KMS-11 (cell line): ENCODE measurements at regions not wholly inside any gene's neighbourhood (a gene's known extent, or its start where the extent isn't known, plus 50 kb on each side); places are given as distances from the start of the nearest gene placed in this dataset.

Experiments used
- H2AFZ ChIP-seq: fragments of 200-600 bp; sonication (generic); 2 replicates; pipeline ENCODE4 v1.6.1; 2016; ENCODE audit warnings: antibody characterized with exemption, mixed run types, low read depth
- H3K27ac ChIP-seq: fragments of 200-600 bp; sonication (generic); 2 replicates; pipeline ENCODE4 v1.6.1; 2016; ENCODE audit warnings: mild to moderate bottlenecking, mixed run types
- H3K27me3 ChIP-seq: fragments of 200-600 bp; sonication (generic); 2 replicates; pipeline ENCODE4 v1.6.1; 2017; ENCODE audit warnings: mild to moderate bottlenecking, low read depth, mixed run types, moderate library complexity; ENCODE audit not compliant: insufficient read depth
- H3K36me3 ChIP-seq: fragments of 200-600 bp; sonication (generic); 2 replicates; pipeline ENCODE4 v1.6.1; 2017; ENCODE audit warnings: mild to moderate bottlenecking, mixed run types; ENCODE audit not compliant: insufficient read depth
- H3K4me1 ChIP-seq: fragments of 200-600 bp; sonication (generic); 2 replicates; pipeline ENCODE4 v1.6.1; 2016; ENCODE audit warnings: mild to moderate bottlenecking, low read depth, mixed run types; ENCODE audit not compliant: poor library complexity, severe bottlenecking
- H3K4me2 ChIP-seq: fragments of 200-600 bp; sonication (generic); 2 replicates; pipeline ENCODE4 v1.7.0; 2016; ENCODE audit warnings: mild to moderate bottlenecking, mixed run types
- H3K4me3 ChIP-seq: fragments of 200-600 bp; sonication (generic); IDR thresholded peaks from 2 replicates; pipeline ENCODE4 v1.6.1; 2017; ENCODE audit warnings: low read depth, low read length, mixed read lengths; ENCODE audit not compliant: insufficient read depth
- H3K79me2 ChIP-seq: fragments of 200-600 bp; sonication (generic); 2 replicates; pipeline ENCODE4 v1.6.1; 2016; ENCODE audit warnings: low read depth, mixed run types; ENCODE audit not compliant: insufficient read depth
- H3K9ac ChIP-seq: fragments of 200-600 bp; sonication (generic); 2 replicates; pipeline ENCODE4 v1.6.1; 2016; ENCODE audit warnings: mild to moderate bottlenecking, mixed run types
- H4K20me1 ChIP-seq: fragments of 200-600 bp; sonication (generic); 2 replicates; pipeline ENCODE4 v1.6.1; 2016; ENCODE audit warnings: mild to moderate bottlenecking, mixed run types; ENCODE audit not compliant: insufficient read depth
- CTCF ChIP-seq: fragments of 200-600 bp; sonication (generic); conservative IDR thresholded peaks from 2 replicates; pipeline ENCODE4 v1.6.1; 2017; ENCODE audit warnings: low read depth, mild to moderate bottlenecking, antibody characterized with exemption, low read length, moderate library complexity, mixed read lengths

- H3K79me2 ChIP-seq: no peaks in the 10 kb centered on the region
- no peaks in the 10 kb centered on the region for H3K4me1 ChIP-seq
- no peaks in the 10 kb centered on the region for H3K36me3 ChIP-seq
- no peaks in the 10 kb centered on the region for H3K27me3 ChIP-seq
- no peak overlapping the region for H3K4me2 ChIP-seq
- no peak overlapping the region for H2AFZ ChIP-seq
- H4K20me1 ChIP-seq: no peaks in the 10 kb centered on the region
- no peak overlapping the region for H3K4me3 ChIP-seq
- no peak for TF ChIP-seq CTCF
- no peak overlapping the region for H3K27ac ChIP-seq
- H3K9ac ChIP-seq: no peak overlapping the region
These were observed 156.6 kb downstream of the FHIP1A start for GRCh38 chr4:151565583-151565982.

GRCh38 chr4:151566053-151566452, 157.1 kb downstream of the FHIP1A start:
- H3K9ac ChIP-seq: no peak overlapping the region
- no peak overlapping the region for H2AFZ ChIP-seq
- no peaks in the 10 kb centered on the region for H3K79me2 ChIP-seq
- H4K20me1 ChIP-seq: no peaks in the 10 kb centered on the region
- no peak overlapping the region for H3K4me2 ChIP-seq
- H3K36me3 ChIP-seq: no peaks in the 10 kb centered on the region
- no peaks in the 10 kb centered on the region for H3K4me1 ChIP-seq
- H3K27me3 ChIP-seq: no peaks in the 10 kb centered on the region
- no peak overlapping the region for H3K27ac ChIP-seq
- no peak for TF ChIP-seq CTCF
- no peak overlapping the region for H3K4me3 ChIP-seq

- no peaks in the 10 kb centered on the region for H4K20me1 ChIP-seq
- H3K4me2 ChIP-seq: no peak overlapping the region
- H3K4me1 ChIP-seq: no peaks in the 10 kb centered on the region
- no peak overlapping the region for H3K9ac ChIP-seq
- no peak overlapping the region for H3K4me3 ChIP-seq
- H2AFZ ChIP-seq: no peak overlapping the region
- no peaks in the 10 kb centered on the region for H3K27me3 ChIP-seq
- no peak for TF ChIP-seq CTCF
- H3K79me2 ChIP-seq: no peaks in the 10 kb centered on the region
- H3K36me3 ChIP-seq: no peaks in the 10 kb centered on the region
- H3K27ac ChIP-seq: no peak overlapping the region
These were observed 158.1 kb downstream of the FHIP1A start for GRCh38 chr4:151567056-151567455.

GRCh38 chr4:151568966-151569365, 160.0 kb downstream of the FHIP1A start:
- H3K9ac ChIP-seq: no peak overlapping the region
- H4K20me1 ChIP-seq: no peaks in the 10 kb centered on the region
- H3K4me2 ChIP-seq: no peak overlapping the region
- no peak overlapping the region for H3K27ac ChIP-seq
- H2AFZ ChIP-seq: no peak overlapping the region
- H3K36me3 ChIP-seq: no peaks in the 10 kb centered on the region
- no peaks in the 10 kb centered on the region for H3K27me3 ChIP-seq
- no peaks in the 10 kb centered on the region for H3K4me1 ChIP-seq
- no peak for TF ChIP-seq CTCF
- no peaks in the 10 kb centered on the region for H3K79me2 ChIP-seq
- H3K4me3 ChIP-seq: no peak overlapping the region

DNA sequence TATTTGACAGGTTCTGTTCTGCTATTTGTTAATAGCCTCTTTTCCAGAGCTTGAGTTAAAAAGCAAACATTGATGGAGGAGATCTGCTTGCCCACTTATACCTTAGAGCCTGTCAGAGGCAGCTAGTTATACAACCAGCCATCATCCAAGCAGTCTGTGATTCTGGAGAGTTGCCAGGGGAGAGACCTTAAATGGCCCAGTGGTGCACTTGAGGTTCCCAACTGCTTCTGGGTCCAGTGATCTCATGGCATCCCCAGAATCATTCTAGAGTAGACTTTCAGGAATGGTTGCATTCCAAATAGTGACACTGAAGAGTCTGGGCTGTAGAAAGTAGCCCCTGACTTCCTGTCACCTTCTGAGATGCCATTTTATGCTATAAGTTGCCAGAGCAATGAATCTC, 160.7 kb downstream of the FHIP1A start:
- Histone ChIP-seq H3K79me2 (no peaks in the 10 kb centered on the region), H3K4me1 (no peaks in the 10 kb centered on the region), H3K9ac (no peak overlapping the region), H4K20me1 (no peaks in the 10 kb centered on the region), H2AFZ (no peak overlapping the region), H3K4me2 (no peak overlapping the region), H3K4me3 (no peak overlapping the region), H3K27me3 (no peaks in the 10 kb centered on the region), H3K36me3 (no peaks in the 10 kb centered on the region), H3K27ac (no peak overlapping the region)
- no peak for TF ChIP-seq CTCF
